Right atrium auricular region (tissue), 2 donors: ENCODE measurements at regions not wholly inside any gene's neighbourhood (a gene's known extent, or its start where the extent isn't known, plus 50 kb on each side); places are given as distances from the start of the nearest gene placed in this dataset.
A peak's percentile ranks its signal among the peaks of the same experiment; 100 is the strongest.

Experiments used
- DNase-seq: peaks from one replicate; pipeline ENCODE4 v3.0.0-alpha.2; 2019; ENCODE audit warnings: low spot score
- H3K27ac ChIP-seq, 2 donors: fragments of 200-600 bp; sonication (generic); 1 replicate in 1 of 2; 2 replicates in 1 of 2; pipeline ENCODE4 v1.5.1; 2016 to 2019
- H3K27me3 ChIP-seq, 2 donors: fragments of 200-600 bp; sonication (generic); one replicate each; pipeline versions ENCODE4 v1.5.1 to v1.6.0; 2017 to 2019
- H3K36me3 ChIP-seq: fragments of 200-600 bp; sonication (generic); one replicate; pipeline ENCODE4 v1.5.1; 2016
- H3K4me1 ChIP-seq, 2 donors: fragments of 200-600 bp; sonication (generic); one replicate each; pipeline versions ENCODE4 v1.5.1 to v1.6.0; 2017 to 2019
- H3K4me3 ChIP-seq, 2 donors: fragments of 200-600 bp; sonication (generic); 1 replicate in 1 of 2; 2 replicates in 1 of 2; pipeline ENCODE4 v1.5.1; 2017 to 2019; ENCODE audit warnings: mild to moderate bottlenecking in 1 of 2, moderate library complexity in 1 of 2
- H3K9me3 ChIP-seq, 2 donors: fragments of 200-600 bp; sonication (generic); one replicate each; pipeline ENCODE4 v1.5.1; 2019
- CTCF ChIP-seq, 2 donors: fragments of 200-600 bp; sonication (generic); IDR thresholded peaks; one replicate each; pipeline ENCODE4 v1.5.1; 2019; ENCODE audit warnings: antibody characterized with exemption in 2 of 2

GRCh38 chr20:50456452-50457324 is 53.5 kb upstream of the PTPN1 start:
- no peaks in the 10 kb centered on the region for H3K9me3 ChIP-seq
- peak overlapping the region; percentile 79 to 89 for H3K27ac ChIP-seq
- no peaks in the 10 kb centered on the region for H3K27me3 ChIP-seq
- peak in 1 of 2 donors; percentile 44 for TF ChIP-seq CTCF (IDR thresholded peaks at IDR 0.05)
- H3K4me1 ChIP-seq, result peaks cover 0 to 36% of the 10 kb centered on the region in 2 donors
- H3K4me3 ChIP-seq, result no peak overlapping the region
- DNase-seq, result no peak
- H3K36me3 ChIP-seq, result no peaks in the 10 kb centered on the region

GRCh38 chr20:50459124-50459918 is 50.9 kb upstream of the PTPN1 start:
- no peak for DNase-seq
- Histone ChIP-seq H3K36me3 (no peaks in the 10 kb centered on the region), H3K4me3 (no peak overlapping the region), H3K9me3 (no peaks in the 10 kb centered on the region), H3K27me3 (no peaks in the 10 kb centered on the region), H3K4me1 (peaks cover 0 to 37% of the 10 kb centered on the region in 2 donors), H3K27ac (peak overlapping the region; percentile 59 to 80)
- no peak for TF ChIP-seq CTCF (IDR thresholded peaks at IDR 0.05)

- Histone ChIP-seq H3K27ac (peak overlapping the region; percentile 59 to 80), H3K27me3 (no peaks in the 10 kb centered on the region), H3K4me3 (no peak overlapping the region), H3K4me1 (peaks cover 0 to 40% of the 10 kb centered on the region in 2 donors), H3K36me3 (no peaks in the 10 kb centered on the region), H3K9me3 (no peaks in the 10 kb centered on the region)
- DNase-seq, result no peak
- no peak for TF ChIP-seq CTCF (IDR thresholded peaks at IDR 0.05)
Observed at GRCh38 chr20:50460115-50460607, 50.0 kb upstream of the PTPN1 start.
